GM23248 (cell line): ENCODE measurements at regions not wholly inside any gene's neighbourhood (a gene's known extent, or its start where the extent isn't known, plus 50 kb on each side); places are given as distances from the start of the nearest gene placed in this dataset.

ENCODE experiments used
- EZH2 ChIP-seq: fragments of 200-600 bp; sonication (generic); IDR thresholded peaks from 2 replicates; pipeline ENCODE4 v1.6.1; 2018; ENCODE audit warnings: antibody characterized with exemption, mild to moderate bottlenecking; ENCODE audit not compliant: insufficient read depth, poor library complexity, severe bottlenecking
- EZH2phosphoT487 ChIP-seq: fragments of 200-600 bp; sonication (generic); IDR thresholded peaks from 2 replicates; pipeline ENCODE4 v1.6.1; 2018; ENCODE audit warnings: antibody characterized with exemption, moderate library complexity, mild to moderate bottlenecking, low read depth; ENCODE audit not compliant: insufficient read depth

- TF ChIP-seq EZH2phosphoT487 (no peak), EZH2 (no peak)
Observed at GRCh38 chr17:71760062-71760720, 360.6 kb upstream of the SOX9 start.
